ENCODE measurements at regions not wholly inside any gene's neighbourhood (a gene's known extent, or its start where the extent isn't known, plus 50 kb on each side); places are given as distances from the start of the nearest gene placed in this dataset.

- Histone ChIP-seq H3K9ac (ENCODE audit: low read depth, low read length) (no peak overlapping the region), H3K4me1 (ENCODE audit: control insufficient read depth, insufficient read depth, low read length) (no peaks in the 10 kb centered on the region), H3K4me3 (ENCODE audit: low read depth, low read length) (no peak overlapping the region), H3K9me3 (ENCODE audit: control insufficient read depth, insufficient read depth, low read length) (no peaks in the 10 kb centered on the region), H3K36me3 (ENCODE audit: control insufficient read depth, insufficient read depth, low read length) (no peaks in the 10 kb centered on the region), H3K27me3 (ENCODE audit: control insufficient read depth, insufficient read depth, low read length) (no peaks in the 10 kb centered on the region)
Measured at GRCh38 chr16:79519448-79519847, 81.1 kb downstream of the MAF start.

- H3K4me1 ChIP-seq (ENCODE audit: control insufficient read depth, insufficient read depth, low read length) = no peaks in the 10 kb centered on the region
- H3K4me3 ChIP-seq (ENCODE audit: low read depth, low read length) = no peak overlapping the region
- no peak overlapping the region for H3K9ac ChIP-seq (ENCODE audit: low read depth, low read length)
- H3K36me3 ChIP-seq (ENCODE audit: control insufficient read depth, insufficient read depth, low read length) = no peaks in the 10 kb centered on the region
- no peaks in the 10 kb centered on the region for H3K27me3 ChIP-seq (ENCODE audit: control insufficient read depth, insufficient read depth, low read length)
- H3K9me3 ChIP-seq (ENCODE audit: control insufficient read depth, insufficient read depth, low read length) = no peaks in the 10 kb centered on the region
Measured at GRCh38 chr16:79517156-79517555, 83.4 kb downstream of the MAF start.

GRCh38 chr16:79510879-79511278 lies 89.7 kb downstream of the MAF start:
- Histone ChIP-seq H3K27me3 (ENCODE audit: control insufficient read depth, insufficient read depth, low read length) (no peaks in the 10 kb centered on the region), H3K4me1 (ENCODE audit: control insufficient read depth, insufficient read depth, low read length) (no peaks in the 10 kb centered on the region), H3K9ac (ENCODE audit: low read depth, low read length) (no peak overlapping the region), H3K4me3 (ENCODE audit: low read depth, low read length) (no peak overlapping the region), H3K9me3 (ENCODE audit: control insufficient read depth, insufficient read depth, low read length) (no peaks in the 10 kb centered on the region), H3K36me3 (ENCODE audit: control insufficient read depth, insufficient read depth, low read length) (no peaks in the 10 kb centered on the region)

- no peaks in the 10 kb centered on the region for H3K27me3 ChIP-seq (ENCODE audit: control insufficient read depth, insufficient read depth, low read length)
- H3K4me3 ChIP-seq (ENCODE audit: low read depth, low read length) = no peak overlapping the region
- H3K36me3 ChIP-seq (ENCODE audit: control insufficient read depth, insufficient read depth, low read length) = no peaks in the 10 kb centered on the region
- no peaks in the 10 kb centered on the region for H3K4me1 ChIP-seq (ENCODE audit: control insufficient read depth, insufficient read depth, low read length)
- H3K9ac ChIP-seq (ENCODE audit: low read depth, low read length) = no peak overlapping the region
- no peaks in the 10 kb centered on the region for H3K9me3 ChIP-seq (ENCODE audit: control insufficient read depth, insufficient read depth, low read length)
Measured at GRCh38 chr16:79509906-79510305, 90.6 kb downstream of the MAF start.

- H3K9ac ChIP-seq (ENCODE audit: low read depth, low read length) = no peak overlapping the region
- H3K9me3 ChIP-seq (ENCODE audit: control insufficient read depth, insufficient read depth, low read length) = no peaks in the 10 kb centered on the region
- H3K27me3 ChIP-seq (ENCODE audit: control insufficient read depth, insufficient read depth, low read length) = no peaks in the 10 kb centered on the region
- H3K36me3 ChIP-seq (ENCODE audit: control insufficient read depth, insufficient read depth, low read length) = no peaks in the 10 kb centered on the region
- no peak overlapping the region for H3K4me3 ChIP-seq (ENCODE audit: low read depth, low read length)
- H3K4me1 ChIP-seq (ENCODE audit: control insufficient read depth, insufficient read depth, low read length) = no peaks in the 10 kb centered on the region
Measured at GRCh38 chr16:79509211-79509631, 91.3 kb downstream of the MAF start.

- no peaks in the 10 kb centered on the region for H3K9me3 ChIP-seq (ENCODE audit: control insufficient read depth, insufficient read depth, low read length)
- H3K4me3 ChIP-seq (ENCODE audit: low read depth, low read length) = no peak overlapping the region
- H3K9ac ChIP-seq (ENCODE audit: low read depth, low read length) = no peak overlapping the region
- H3K4me1 ChIP-seq (ENCODE audit: control insufficient read depth, insufficient read depth, low read length) = no peaks in the 10 kb centered on the region
- no peaks in the 10 kb centered on the region for H3K36me3 ChIP-seq (ENCODE audit: control insufficient read depth, insufficient read depth, low read length)
- no peaks in the 10 kb centered on the region for H3K27me3 ChIP-seq (ENCODE audit: control insufficient read depth, insufficient read depth, low read length)
Measured at GRCh38 chr16:79508294-79508693, 92.2 kb downstream of the MAF start.

GRCh38 chr16:79505344-79505743 lies 95.2 kb downstream of the MAF start:
- H3K4me1 ChIP-seq (ENCODE audit: control insufficient read depth, insufficient read depth, low read length) = no peaks in the 10 kb centered on the region
- no peaks in the 10 kb centered on the region for H3K36me3 ChIP-seq (ENCODE audit: control insufficient read depth, insufficient read depth, low read length)
- H3K9ac ChIP-seq (ENCODE audit: low read depth, low read length) = no peak overlapping the region
- no peak overlapping the region for H3K4me3 ChIP-seq (ENCODE audit: low read depth, low read length)
- no peaks in the 10 kb centered on the region for H3K9me3 ChIP-seq (ENCODE audit: control insufficient read depth, insufficient read depth, low read length)
- H3K27me3 ChIP-seq (ENCODE audit: control insufficient read depth, insufficient read depth, low read length) = no peaks in the 10 kb centered on the region

- no peak overlapping the region for H3K9ac ChIP-seq (ENCODE audit: low read depth, low read length)
- no peaks in the 10 kb centered on the region for H3K9me3 ChIP-seq (ENCODE audit: control insufficient read depth, insufficient read depth, low read length)
- no peaks in the 10 kb centered on the region for H3K27me3 ChIP-seq (ENCODE audit: control insufficient read depth, insufficient read depth, low read length)
- H3K4me1 ChIP-seq (ENCODE audit: control insufficient read depth, insufficient read depth, low read length) = no peaks in the 10 kb centered on the region
- no peaks in the 10 kb centered on the region for H3K36me3 ChIP-seq (ENCODE audit: control insufficient read depth, insufficient read depth, low read length)
- no peak overlapping the region for H3K4me3 ChIP-seq (ENCODE audit: low read depth, low read length)
Measured at GRCh38 chr16:79503511-79503910, 97.0 kb downstream of the MAF start.

GRCh38 chr16:79501446-79501845 lies 99.1 kb downstream of the MAF start:
- no peaks in the 10 kb centered on the region for H3K9me3 ChIP-seq (ENCODE audit: control insufficient read depth, insufficient read depth, low read length)
- no peak overlapping the region for H3K9ac ChIP-seq (ENCODE audit: low read depth, low read length)
- H3K4me1 ChIP-seq (ENCODE audit: control insufficient read depth, insufficient read depth, low read length) = no peaks in the 10 kb centered on the region
- no peaks in the 10 kb centered on the region for H3K27me3 ChIP-seq (ENCODE audit: control insufficient read depth, insufficient read depth, low read length)
- H3K36me3 ChIP-seq (ENCODE audit: control insufficient read depth, insufficient read depth, low read length) = no peaks in the 10 kb centered on the region
- H3K4me3 ChIP-seq (ENCODE audit: low read depth, low read length) = no peak overlapping the region

- no peaks in the 10 kb centered on the region for H3K9me3 ChIP-seq (ENCODE audit: control insufficient read depth, insufficient read depth, low read length)
- no peaks in the 10 kb centered on the region for H3K27me3 ChIP-seq (ENCODE audit: control insufficient read depth, insufficient read depth, low read length)
- no peak overlapping the region for H3K9ac ChIP-seq (ENCODE audit: low read depth, low read length)
- no peaks in the 10 kb centered on the region for H3K4me1 ChIP-seq (ENCODE audit: control insufficient read depth, insufficient read depth, low read length)
- no peak overlapping the region for H3K4me3 ChIP-seq (ENCODE audit: low read depth, low read length)
- H3K36me3 ChIP-seq (ENCODE audit: control insufficient read depth, insufficient read depth, low read length) = no peaks in the 10 kb centered on the region
Measured at GRCh38 chr16:79500866-79501265, 99.7 kb downstream of the MAF start.

- no peaks in the 10 kb centered on the region for H3K4me1 ChIP-seq (ENCODE audit: control insufficient read depth, insufficient read depth, low read length)
- no peak overlapping the region for H3K4me3 ChIP-seq (ENCODE audit: low read depth, low read length)
- H3K36me3 ChIP-seq (ENCODE audit: control insufficient read depth, insufficient read depth, low read length) = no peaks in the 10 kb centered on the region
- H3K27me3 ChIP-seq (ENCODE audit: control insufficient read depth, insufficient read depth, low read length) = no peaks in the 10 kb centered on the region
- H3K9me3 ChIP-seq (ENCODE audit: control insufficient read depth, insufficient read depth, low read length) = no peaks in the 10 kb centered on the region
- H3K9ac ChIP-seq (ENCODE audit: low read depth, low read length) = no peak overlapping the region
Measured at GRCh38 chr16:79500286-79500685, 100.3 kb downstream of the MAF start.

- H3K4me1 ChIP-seq (ENCODE audit: control insufficient read depth, insufficient read depth, low read length) = no peaks in the 10 kb centered on the region
- H3K9ac ChIP-seq (ENCODE audit: low read depth, low read length) = no peak overlapping the region
- H3K9me3 ChIP-seq (ENCODE audit: control insufficient read depth, insufficient read depth, low read length) = no peaks in the 10 kb centered on the region
- H3K4me3 ChIP-seq (ENCODE audit: low read depth, low read length) = no peak overlapping the region
- H3K27me3 ChIP-seq (ENCODE audit: control insufficient read depth, insufficient read depth, low read length) = no peaks in the 10 kb centered on the region
- H3K36me3 ChIP-seq (ENCODE audit: control insufficient read depth, insufficient read depth, low read length) = no peaks in the 10 kb centered on the region
Measured at GRCh38 chr16:79498928-79499327, 101.6 kb downstream of the MAF start.

All from iPS-15b (cell line).